Right atrium auricular region (tissue), 2 donors: ENCODE measurements at regions not wholly inside any gene's neighbourhood (a gene's known extent, or its start where the extent isn't known, plus 50 kb on each side); places are given as distances from the start of the nearest gene placed in this dataset.

Experiments
- DNase-seq: peaks from one replicate; pipeline ENCODE4 v3.0.0-alpha.2; 2019; ENCODE audit warnings: low spot score
- H3K27ac ChIP-seq, 2 donors: fragments of 200-600 bp; sonication (generic); 1 replicate in 1 of 2; 2 replicates in 1 of 2; pipeline ENCODE4 v1.5.1; 2016 to 2019
- H3K27me3 ChIP-seq, 2 donors: fragments of 200-600 bp; sonication (generic); one replicate each; pipeline versions ENCODE4 v1.5.1 to v1.6.0; 2017 to 2019
- H3K36me3 ChIP-seq: fragments of 200-600 bp; sonication (generic); one replicate; pipeline ENCODE4 v1.5.1; 2016
- H3K4me1 ChIP-seq, 2 donors: fragments of 200-600 bp; sonication (generic); one replicate each; pipeline versions ENCODE4 v1.5.1 to v1.6.0; 2017 to 2019
- H3K4me3 ChIP-seq, 2 donors: fragments of 200-600 bp; sonication (generic); 1 replicate in 1 of 2; 2 replicates in 1 of 2; pipeline ENCODE4 v1.5.1; 2017 to 2019; ENCODE audit warnings: mild to moderate bottlenecking in 1 of 2, moderate library complexity in 1 of 2
- H3K9me3 ChIP-seq, 2 donors: fragments of 200-600 bp; sonication (generic); one replicate each; pipeline ENCODE4 v1.5.1; 2019
- TF ChIP-seq, protein P1 (sequence below), 2 donors: fragments of 200-600 bp; sonication (generic); IDR thresholded peaks; one replicate each; pipeline ENCODE4 v1.5.1; 2019; ENCODE audit warnings: antibody characterized with exemption in 2 of 2

DNA sequence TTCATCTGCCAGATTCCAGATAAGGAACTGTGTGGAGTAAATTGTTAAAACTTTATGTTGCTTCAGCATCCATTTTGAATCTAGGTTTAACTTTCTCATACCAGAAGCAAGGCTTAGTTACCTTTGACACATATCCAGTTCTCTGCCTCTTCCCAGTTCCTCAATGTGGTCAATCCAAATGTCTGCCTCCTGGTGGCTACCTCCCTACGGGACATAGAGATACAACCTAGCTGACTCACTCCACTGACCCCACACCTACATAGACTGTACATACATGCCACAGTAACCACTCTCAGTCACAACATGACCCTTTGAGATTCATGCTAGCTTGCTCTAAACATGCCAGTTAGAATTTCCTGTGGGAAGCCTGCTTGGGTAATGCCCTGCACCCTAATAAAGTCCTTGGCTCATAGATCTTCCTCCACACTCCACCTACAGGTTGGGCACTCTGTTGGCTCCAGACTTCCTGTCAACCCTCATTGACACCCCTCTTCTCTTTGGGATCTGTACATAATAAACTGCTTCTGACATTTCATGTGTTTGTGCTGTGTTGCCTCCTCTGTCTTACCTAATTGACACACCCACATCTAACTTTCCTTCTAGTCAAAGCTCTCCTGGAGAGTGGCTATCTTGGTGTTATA is 278.1 kb downstream of the HTR7 start:
- TF ChIP-seq, protein P1, sequence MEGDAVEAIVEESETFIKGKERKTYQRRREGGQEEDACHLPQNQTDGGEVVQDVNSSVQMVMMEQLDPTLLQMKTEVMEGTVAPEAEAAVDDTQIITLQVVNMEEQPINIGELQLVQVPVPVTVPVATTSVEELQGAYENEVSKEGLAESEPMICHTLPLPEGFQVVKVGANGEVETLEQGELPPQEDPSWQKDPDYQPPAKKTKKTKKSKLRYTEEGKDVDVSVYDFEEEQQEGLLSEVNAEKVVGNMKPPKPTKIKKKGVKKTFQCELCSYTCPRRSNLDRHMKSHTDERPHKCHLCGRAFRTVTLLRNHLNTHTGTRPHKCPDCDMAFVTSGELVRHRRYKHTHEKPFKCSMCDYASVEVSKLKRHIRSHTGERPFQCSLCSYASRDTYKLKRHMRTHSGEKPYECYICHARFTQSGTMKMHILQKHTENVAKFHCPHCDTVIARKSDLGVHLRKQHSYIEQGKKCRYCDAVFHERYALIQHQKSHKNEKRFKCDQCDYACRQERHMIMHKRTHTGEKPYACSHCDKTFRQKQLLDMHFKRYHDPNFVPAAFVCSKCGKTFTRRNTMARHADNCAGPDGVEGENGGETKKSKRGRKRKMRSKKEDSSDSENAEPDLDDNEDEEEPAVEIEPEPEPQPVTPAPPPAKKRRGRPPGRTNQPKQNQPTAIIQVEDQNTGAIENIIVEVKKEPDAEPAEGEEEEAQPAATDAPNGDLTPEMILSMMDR (IDR thresholded peaks at IDR 0.05) = no peak
- no peak overlapping the region for H3K27ac ChIP-seq
- DNase-seq = no peak
- H3K36me3 ChIP-seq = no peaks in the 10 kb centered on the region
- H3K4me1 ChIP-seq = no peaks in the 10 kb centered on the region
- no peak overlapping the region for H3K4me3 ChIP-seq
- no peaks in the 10 kb centered on the region for H3K9me3 ChIP-seq
- no peaks in the 10 kb centered on the region for H3K27me3 ChIP-seq

DNA sequence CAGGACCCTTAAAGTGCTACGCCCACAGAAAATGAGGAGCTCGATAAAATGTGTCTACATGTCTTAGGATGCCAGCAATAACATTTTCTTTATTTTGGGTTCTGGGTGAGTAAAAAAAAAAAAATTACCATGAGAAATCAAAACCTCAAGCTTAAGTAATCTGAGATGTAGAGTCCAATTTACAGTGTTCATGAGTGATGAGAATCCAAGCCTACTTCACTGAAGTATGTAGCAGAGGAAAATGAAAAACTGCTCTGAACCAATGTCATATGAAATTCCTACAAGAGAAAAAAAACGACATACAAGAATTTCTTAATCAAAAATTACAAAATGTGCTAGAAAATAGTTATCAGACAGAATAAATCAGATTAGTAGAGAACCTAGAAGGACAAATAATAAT is 274.4 kb downstream of the HTR7 start:
- H3K4me3 ChIP-seq = no peak overlapping the region
- H3K27me3 ChIP-seq = no peaks in the 10 kb centered on the region
- no peaks in the 10 kb centered on the region for H3K36me3 ChIP-seq
- no peaks in the 10 kb centered on the region for H3K9me3 ChIP-seq
- no peak for DNase-seq
- H3K27ac ChIP-seq = no peak overlapping the region
- H3K4me1 ChIP-seq = no peaks in the 10 kb centered on the region
- TF ChIP-seq, protein P1 (IDR thresholded peaks at IDR 0.05) = no peak

DNA sequence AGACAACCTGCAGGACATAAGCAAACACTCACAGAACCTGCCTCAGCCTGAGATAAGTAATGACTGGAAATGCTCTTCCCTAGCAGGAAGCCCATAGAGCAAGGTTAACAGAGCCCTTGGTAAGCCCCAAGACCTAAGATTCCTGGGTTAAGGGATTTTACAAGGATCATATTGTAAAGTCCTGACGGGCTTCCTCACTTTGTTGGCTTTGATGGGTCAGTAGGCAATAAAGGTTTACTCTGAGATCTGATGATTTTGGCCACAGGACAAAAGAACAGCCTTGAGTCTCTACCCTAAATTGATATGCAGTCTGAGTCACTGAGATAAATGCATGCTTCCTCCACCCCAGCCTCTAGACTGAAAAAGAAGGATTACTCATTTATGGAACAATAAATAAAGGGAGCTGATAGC is 270.8 kb downstream of the HTR7 start:
- Histone ChIP-seq H3K4me3 (no peak overlapping the region), H3K27me3 (no peaks in the 10 kb centered on the region), H3K9me3 (no peaks in the 10 kb centered on the region), H3K36me3 (no peaks in the 10 kb centered on the region), H3K4me1 (peaks cover 0 to 9% of the 10 kb centered on the region in 2 donors), H3K27ac (no peak overlapping the region)
- TF ChIP-seq, protein P1 (IDR thresholded peaks at IDR 0.05) = no peak
- no peak for DNase-seq

DNA sequence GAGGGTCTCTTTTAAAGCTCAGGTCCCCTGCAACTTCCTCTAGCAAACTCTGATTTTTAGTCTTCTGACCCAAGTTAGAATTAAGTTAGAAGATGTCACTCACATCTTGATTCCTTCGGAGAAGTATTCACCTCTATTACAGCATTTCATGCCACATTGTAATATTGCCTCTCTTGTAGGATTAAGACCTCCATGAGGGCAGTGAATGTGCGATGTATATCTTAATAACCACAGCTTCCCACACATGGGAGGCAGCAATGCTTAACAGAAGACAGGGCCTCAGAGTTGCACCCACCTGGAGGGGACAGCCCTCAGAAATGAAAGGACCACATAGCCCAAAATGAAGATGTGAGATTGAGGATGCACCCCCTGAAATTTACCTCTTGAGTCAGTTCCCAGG is 270.3 kb downstream of the HTR7 start:
- H3K36me3 ChIP-seq = no peaks in the 10 kb centered on the region
- H3K27me3 ChIP-seq = no peaks in the 10 kb centered on the region
- H3K4me3 ChIP-seq = no peak overlapping the region
- TF ChIP-seq, protein P1 (IDR thresholded peaks at IDR 0.05) = no peak
- H3K4me1 ChIP-seq = peaks cover 0 to 9% of the 10 kb centered on the region in 2 donors
- no peak for DNase-seq
- H3K27ac ChIP-seq = no peak overlapping the region
- H3K9me3 ChIP-seq = no peaks in the 10 kb centered on the region

DNA sequence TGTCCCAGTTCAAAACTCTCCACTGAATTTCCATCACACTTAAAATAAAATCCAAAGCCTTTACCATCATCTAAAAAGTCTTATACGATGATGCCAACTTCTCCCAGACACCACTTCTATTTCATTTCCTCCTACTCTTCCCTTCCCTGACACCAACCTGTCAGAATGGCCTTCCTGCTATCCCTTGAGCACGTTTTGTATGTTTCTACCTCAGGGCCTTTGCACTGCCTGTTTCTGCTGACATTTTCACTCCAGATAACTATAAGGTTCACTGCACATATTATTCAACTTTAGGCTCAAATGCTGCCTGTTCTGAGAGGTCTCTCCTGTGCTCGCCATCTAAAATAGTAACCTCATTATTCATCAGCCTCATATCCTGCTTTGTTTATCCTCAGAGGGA is 269.6 kb downstream of the HTR7 start:
- H3K9me3 ChIP-seq = no peaks in the 10 kb centered on the region
- peaks cover 0 to 9% of the 10 kb centered on the region in 2 donors for H3K4me1 ChIP-seq
- H3K27ac ChIP-seq = no peak overlapping the region
- H3K36me3 ChIP-seq = no peaks in the 10 kb centered on the region
- no peak overlapping the region for H3K4me3 ChIP-seq
- no peaks in the 10 kb centered on the region for H3K27me3 ChIP-seq
- DNase-seq = no peak
- TF ChIP-seq, protein P1 (IDR thresholded peaks at IDR 0.05) = no peak

DNA sequence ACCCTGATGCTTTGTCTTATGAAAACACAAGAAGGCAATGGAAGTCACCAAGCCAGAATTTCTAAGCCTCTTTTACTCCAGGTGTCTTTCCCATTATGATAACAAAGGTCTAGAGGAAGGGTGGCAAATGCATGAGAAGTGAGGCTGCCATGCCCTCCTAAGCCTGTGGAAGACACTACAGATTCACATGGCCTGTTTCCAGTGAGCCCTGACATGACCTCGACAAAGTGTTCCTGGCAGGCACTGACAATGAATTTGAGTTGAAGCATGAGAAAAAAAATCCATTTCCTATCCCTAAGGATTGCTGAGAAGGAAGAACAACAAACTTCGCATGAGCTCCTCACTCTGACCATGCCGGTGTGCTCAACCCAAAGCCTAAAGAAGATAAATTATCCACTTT is 268.0 kb downstream of the HTR7 start:
- H3K27ac ChIP-seq = no peak overlapping the region
- peaks cover 0 to 9% of the 10 kb centered on the region in 2 donors for H3K4me1 ChIP-seq
- TF ChIP-seq, protein P1 (IDR thresholded peaks at IDR 0.05) = no peak
- H3K27me3 ChIP-seq = no peaks in the 10 kb centered on the region
- no peaks in the 10 kb centered on the region for H3K9me3 ChIP-seq
- no peaks in the 10 kb centered on the region for H3K36me3 ChIP-seq
- DNase-seq = no peak
- H3K4me3 ChIP-seq = no peak overlapping the region
